CMK (cell line): ENCODE measurements at regions not wholly inside any gene's neighbourhood (a gene's known extent, or its start where the extent isn't known, plus 50 kb on each side); places are given as distances from the start of the nearest gene placed in this dataset.
"Not testable (repeated sequence)": the region's sequence is repeated elsewhere in the genome, so short reads cannot be mapped to it uniquely, and the experiment has no call there.

Experiments used
- DNase-seq: peaks from one replicate; pipeline ENCODE4 v3.0.0-alpha.2; 2010; ENCODE audit warnings: low read depth

DNA sequence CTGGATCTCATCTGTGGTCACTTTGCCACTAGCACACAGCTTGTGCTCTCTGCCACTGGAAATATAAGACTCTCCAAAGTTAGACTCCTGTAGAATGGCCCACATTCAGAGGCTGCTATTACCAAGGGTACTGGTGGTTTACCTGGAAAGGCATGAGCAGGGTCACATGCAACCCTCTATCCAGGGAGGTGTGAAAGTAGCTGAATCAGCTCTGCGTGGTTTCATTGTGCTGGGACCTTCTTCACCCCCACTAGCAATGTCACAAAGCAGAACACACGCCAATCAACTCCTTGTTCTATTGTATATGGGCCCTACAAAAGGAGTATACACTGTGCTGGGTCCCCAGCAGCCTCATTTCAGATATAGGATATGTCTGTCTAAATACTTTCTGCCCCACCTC lies 353.6 kb upstream of the AUTS2 start:
- DNase-seq = no peak

DNA sequence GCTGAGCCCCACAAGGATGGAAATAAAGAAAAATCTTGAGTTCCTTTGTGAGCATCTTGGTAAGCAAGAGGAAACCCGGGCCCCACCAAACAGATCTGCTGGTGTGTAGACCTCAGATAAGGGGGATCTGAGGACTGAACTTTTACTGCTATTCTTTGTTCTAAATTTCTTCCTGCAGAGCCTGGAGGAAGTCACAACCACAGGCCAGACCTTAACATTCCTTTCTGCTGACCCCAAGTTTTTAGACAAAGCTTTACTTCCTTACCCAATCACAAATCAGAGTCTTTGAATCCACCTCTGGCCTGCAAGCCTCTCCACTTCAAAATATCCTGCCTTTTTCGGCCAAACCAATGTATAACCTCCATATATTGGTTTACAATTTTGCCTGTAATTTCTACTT lies 352.6 kb upstream of the AUTS2 start:
- DNase-seq = no peak

DNA sequence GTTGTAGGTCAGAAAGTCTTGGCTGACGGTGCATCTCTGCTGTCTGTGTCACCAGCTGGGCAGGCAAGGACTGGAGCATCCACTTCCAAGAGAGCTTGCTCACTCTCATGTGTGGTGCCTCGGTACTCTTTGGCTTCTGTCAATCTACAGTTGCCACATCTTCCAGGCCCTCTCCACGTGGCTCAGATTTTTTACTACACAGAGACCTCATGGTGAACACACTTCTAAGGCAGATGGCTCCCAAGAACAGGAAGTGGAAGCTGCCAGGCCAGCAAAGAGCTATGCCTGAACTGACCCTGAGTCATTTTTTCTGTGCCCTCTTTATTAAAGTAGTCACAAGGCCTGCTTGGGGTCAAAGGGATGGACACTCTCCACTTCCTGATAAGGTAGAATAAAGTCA lies 351.5 kb upstream of the AUTS2 start:
- DNase-seq = no peak

DNA sequence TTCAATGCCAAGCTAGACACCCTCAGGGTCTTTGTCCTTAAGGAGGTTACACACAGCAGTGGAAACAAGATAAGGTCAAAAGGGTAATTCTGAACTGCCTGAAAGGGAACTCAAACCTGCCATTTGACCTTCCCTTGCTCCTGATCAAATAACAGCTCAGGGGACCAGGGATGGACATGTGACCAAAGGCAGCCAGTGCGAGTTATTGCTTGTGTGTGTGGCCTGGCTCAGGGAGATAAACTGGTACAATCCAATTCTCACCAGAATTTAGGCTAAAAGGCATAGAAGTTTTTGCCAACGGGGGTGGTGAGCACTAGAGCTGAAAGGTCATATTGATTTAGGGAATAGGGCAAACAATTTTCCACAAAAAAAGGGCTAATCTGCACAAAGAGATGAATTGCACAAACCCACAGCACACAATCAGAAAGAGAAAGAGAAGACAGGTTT lies 349.9 kb upstream of the AUTS2 start:
- DNase-seq = not testable (repeated sequence)

DNA sequence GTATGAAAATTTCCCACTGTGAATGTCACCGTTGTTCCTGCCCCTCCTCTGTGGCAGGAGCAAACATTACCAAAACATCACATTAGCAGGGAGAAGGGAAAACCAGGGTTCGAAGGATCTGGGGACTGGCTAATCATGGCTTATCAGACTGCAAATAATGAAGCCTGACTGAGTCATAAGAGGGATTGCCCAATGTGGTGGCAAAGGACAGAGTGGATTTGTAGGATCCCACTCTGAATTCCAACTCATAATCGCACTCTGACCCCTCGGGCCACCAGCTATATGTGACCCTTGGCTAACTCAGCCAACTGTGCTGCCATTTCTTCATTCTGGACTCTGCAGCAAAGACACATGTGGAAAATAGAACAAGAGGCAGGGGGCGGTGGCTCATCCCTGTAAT lies 347.3 kb upstream of the AUTS2 start:
- no peak for DNase-seq

DNA sequence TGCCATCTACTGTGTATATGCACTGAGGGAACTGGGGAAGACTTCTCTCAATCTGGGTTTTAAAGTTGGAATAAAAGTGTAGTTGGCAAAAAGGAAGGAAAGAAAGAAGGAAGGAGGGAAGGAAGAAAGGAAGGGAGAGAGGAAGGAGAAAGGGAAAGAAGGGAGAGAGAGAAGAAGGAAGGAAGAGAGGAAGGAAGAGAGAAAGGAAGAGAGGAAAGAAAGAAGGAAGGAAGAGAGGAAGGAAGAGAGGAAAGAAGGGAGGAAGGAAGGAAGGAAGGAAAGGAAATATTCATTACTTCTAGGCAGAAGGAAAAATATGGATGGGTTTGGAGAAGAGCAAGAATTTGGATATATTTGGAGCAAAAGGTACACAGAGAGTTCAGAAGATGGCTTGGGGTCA lies 343.6 kb upstream of the AUTS2 start:
- no peak for DNase-seq

DNA sequence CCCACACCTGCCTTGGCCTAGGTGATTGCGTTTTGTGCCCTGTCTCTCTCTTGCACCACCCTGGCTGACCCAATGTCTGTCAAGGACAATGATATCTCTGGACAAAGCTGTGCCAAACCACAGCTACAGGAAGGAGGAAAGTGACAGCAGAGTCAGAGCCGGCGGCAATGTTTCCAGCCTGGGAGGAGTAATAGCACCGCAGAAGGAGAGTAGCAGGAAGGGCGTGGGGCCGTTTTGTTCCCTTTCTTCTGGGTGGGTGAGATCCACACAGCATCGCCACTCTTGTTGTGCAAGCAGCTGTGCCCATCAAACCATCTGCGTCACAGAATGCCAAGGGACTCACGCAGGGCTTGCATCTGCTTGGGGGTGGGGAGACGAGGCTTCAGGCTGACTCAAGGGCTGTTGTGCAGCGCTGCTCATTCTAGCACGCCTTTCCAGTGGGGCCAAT lies 341.6 kb upstream of the AUTS2 start:
- no peak for DNase-seq

DNA sequence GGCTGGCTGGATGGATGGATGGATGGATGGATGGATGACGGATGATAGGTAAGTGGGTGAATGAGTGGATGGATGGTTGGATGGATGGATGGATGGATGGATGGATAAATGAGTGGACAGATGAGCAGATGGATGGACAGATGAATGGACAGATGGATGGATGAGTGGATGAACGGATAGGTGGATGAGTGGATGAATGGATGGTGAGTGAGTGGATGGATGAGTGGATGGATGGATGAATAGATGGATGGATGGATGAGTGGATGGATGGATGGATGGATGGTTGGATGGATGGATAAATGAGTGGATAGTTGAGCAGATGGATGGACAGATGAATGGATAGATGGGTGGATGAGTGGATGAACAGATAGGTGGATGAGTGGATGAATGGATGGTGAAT lies 340.7 kb upstream of the AUTS2 start:
- DNase-seq = no peak

DNA sequence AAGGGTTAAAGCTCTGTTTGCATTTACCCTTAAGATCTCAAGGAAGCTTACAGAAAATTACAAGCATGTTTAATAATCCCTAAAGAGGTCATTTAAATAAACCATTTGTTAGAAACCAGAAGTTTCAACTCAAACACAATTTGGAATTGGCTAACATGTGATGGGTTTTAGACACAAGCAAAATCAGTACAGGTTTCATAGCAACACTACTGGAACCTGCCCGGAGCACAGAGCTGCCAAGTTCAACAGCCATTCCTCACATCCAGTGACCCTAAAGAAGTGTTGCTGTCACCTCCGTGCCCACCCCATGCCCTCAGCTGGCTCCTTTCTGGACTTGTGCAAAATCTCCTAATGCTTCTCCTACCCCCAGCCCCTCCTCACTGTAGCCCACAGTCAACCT lies 338.8 kb upstream of the AUTS2 start:
- DNase-seq = no peak

DNA sequence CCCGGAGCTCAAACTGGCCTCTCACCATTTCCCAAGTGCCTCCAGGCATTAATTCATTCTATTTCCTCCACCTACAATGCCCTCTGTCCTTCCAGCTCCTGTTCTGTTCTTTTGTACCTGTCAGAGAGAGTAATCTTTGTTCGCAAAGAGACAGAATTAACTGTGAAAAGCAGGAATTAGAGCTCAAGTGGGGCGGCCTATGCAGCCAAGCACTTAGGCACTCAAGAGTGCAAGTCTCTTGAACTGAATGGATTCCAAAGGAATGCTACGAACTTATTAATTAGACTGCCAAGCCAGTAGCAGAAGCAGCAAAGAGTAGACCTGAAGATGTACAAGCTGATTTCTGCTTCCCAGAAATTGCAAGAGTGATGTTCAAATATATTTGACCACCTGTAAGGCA lies 338.3 kb upstream of the AUTS2 start:
- DNase-seq = no peak

DNA sequence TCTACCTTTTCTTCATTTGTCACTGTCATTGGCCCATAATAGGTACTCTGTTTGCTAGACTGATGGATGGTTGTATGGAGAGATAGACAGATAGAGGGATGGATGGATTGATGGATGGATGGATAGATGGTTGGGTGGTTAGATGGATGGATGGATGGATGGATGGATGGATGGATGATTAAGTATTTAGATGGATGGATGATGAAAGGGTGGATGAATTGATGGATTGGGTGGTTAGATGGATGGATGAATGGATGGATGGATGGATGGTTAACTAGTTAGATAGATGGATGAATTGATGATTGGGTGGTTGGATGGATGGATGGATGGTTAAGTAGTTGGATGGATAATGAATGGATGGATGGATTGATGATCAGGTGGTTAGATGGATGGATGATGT lies 334.7 kb upstream of the AUTS2 start:
- no peak for DNase-seq

DNA sequence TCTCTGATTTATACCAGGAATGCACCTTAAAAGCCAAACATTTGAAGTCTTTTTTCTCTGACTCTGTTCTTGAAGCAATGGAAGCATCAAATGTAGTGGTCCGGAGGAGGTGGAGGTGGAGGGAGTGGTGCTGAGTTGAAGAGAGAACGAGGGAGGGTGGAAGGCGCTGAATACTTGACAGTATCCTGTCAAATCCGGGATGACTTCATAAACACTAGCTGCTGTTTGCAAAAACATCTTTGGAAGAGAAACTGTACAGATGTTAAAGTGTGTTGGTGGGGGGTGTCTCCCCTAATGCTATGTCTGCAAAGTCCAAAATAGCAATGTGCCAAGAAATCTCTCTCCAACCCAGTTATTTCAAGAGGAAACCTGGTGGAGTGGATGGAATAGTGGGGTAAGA lies 328.5 kb upstream of the AUTS2 start:
- no peak for DNase-seq

DNA sequence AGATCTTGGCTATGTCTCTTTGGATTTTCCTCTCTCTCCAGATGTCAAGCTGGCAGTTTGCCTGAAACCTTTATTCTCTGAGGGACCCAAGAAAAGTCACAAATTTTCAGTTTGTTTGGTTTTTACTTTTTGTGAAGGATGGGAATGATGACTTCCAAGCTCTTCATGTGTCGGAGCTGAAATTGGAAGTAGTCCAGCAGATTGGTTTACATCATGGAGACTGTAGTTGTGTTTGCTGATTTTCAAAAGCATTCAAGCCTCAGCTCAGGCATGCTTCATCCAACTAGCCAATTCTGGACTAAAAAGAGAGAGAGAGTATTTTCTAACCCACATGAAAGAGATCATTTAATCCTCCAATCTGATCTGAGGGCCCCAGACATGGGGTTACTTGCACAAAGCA lies 326.2 kb upstream of the AUTS2 start:
- DNase-seq = no peak

DNA sequence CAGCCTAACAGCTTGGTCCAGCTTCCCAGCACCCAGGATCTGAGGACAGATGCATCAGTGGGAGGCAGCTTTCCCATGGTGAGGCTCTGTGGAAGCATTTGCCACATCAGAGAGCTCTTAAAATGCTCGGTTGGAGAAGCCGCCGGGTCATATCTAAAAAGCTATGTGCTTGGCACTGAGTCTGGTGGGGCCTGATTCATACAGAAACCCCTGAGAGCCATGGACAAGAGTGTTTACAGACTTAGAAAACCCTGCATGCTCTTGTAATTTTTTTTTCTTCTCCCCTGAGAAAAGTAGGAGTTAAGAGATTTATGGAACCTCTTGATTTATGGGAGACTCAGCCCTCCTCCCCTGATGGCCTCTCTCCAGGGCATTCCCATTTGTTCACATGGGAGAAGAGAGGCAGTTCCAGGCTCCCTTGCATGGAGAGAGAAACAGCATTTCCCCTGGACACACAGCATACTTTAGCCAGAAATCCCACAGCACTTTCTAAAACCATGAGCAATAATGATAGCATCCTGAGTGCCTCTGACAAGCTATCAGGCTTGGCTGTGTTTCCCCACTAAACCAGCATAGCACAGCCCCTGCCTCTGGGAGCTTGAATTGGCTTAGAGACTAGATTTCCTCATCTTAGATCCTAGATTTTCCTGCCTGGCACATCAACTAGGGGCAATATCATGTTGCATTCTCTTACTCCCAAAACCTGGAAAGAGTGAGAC lies 322.1 kb upstream of the AUTS2 start:
- DNase-seq = no peak

DNA sequence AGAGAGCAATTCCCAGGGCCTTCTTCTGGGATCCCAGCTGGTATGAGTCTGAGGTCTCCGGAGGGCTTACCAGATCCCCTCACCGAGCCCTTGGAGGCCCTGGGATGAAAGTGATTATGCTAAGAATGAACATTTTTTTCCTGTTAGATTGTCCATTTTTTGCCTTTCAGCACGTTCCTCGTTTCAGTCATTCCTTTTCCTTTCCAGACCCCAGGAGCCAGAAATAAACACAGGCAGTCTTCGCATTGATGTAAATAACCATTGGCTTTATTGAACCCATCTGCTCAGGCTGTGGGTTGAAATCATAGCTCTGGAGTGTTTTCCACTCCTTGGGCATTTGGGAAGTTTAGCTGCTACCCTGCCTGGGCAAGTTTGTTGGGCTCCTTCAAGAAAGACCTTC lies 320.9 kb upstream of the AUTS2 start:
- DNase-seq = no peak

DNA sequence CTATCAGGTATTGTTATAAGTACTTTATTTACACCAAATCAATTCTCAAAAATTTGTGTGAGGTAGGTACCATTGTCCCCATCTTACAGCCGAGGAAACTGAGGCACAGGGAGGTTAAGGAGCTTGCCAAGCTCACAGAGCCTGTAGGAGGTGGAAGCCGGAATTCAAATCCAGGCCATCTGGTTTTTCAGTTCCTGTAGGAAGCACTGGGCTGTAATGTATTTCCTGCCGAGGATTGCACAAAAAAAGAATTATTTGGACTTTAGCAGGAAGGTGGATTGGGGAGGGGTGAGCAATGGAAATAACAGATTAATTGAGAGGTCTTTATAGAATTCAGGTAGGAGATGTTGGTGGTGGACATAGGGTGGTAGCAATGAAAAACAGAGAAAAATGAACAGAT lies 315.3 kb upstream of the AUTS2 start:
- no peak for DNase-seq

DNA sequence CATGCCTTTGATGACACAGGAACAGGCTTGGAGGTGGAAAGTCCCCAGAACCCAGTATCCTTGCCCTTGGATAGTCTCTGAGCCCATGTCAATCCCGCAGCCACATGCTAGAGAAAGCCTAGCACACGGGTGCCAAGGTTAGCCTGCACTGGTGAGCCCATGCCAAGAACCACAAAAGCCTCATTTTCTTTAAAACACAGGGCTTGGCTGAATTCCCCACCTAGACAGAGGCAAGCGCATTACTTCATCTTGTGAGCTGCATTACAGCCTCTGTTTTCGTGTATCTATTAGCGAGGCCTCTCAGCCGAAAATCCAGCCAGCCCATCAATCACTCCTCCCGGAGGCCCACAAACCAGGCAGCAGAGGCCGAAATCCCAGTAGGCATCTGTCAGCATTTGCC lies 314.9 kb upstream of the AUTS2 start:
- DNase-seq = no peak

DNA sequence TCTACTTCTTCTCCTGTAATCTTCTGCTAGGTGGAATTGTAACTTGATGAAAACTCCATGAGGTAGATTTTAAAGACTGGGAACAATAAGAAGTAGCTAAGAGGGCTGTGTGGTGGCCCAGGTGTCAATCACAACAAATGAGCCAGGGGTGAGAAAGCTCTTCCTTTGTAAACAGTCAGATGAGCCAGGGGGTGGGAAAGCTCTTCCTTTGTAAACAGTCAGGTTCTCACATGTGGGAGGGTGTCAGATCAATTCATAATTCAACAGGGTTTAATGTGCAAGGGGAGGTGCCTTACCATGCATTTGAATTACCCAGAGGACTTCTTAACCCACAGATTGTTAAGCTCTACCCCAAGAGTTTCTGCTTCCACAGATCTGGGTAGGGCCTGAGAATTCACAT lies 312.4 kb upstream of the AUTS2 start:
- no peak for DNase-seq

DNA sequence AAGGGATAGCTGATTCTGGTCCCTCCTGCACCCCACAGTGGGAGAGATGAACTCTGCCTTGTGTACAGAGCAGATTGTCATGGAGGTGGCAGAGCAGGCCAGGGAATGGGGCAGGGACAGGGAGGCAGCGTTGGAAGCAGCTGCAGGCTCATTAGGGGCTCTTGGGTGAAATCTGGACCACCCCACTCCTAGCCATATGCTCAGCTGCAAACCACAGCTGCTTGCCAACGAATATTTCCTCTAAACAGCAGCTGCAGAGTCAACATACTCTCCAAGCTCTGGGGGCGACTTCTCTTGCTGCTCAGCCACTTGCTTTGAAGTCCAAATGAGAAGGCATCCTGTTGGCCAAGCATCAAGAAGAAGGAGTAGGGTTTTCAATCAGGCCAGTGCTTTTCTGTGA lies 302.3 kb upstream of the AUTS2 start:
- DNase-seq = no peak

DNA sequence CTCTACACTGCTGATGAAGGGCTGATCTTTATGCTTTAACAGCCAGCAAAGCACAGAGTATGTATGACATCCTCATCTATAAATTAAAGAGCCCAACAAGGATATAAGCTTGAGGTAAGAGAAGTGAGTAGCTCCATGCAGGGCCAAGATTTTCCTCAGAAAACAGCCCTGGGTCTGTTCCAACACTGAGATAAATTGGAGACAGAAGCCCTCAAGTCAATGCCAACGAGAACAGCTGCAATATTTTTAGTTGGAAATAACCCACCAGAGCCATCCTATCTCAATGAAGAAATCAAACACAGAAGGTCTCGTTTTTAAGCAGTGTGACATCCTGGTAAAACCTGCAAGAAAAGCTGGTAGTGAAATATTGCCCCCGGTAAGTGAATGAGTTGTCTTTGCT lies 297.0 kb upstream of the AUTS2 start:
- DNase-seq = no peak

DNA sequence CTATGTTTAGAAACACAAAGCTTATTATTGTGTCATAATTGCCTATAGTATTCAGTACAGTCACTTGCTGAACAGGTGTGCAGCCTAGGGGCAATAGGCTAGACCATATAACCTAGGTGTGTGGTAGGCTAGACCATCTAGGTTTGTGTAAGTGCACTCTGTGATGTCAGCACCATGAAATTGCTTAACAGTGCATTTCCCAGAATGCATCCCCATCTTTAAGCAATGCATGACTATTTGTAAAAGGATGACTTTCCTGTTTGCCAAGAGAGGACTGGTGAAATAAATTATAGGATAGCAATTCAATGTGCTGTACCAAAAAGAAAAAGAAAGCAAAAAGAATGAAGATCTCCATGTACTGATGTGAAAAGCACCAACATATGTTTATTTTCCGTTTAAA lies 288.7 kb upstream of the AUTS2 start:
- DNase-seq = no peak

DNA sequence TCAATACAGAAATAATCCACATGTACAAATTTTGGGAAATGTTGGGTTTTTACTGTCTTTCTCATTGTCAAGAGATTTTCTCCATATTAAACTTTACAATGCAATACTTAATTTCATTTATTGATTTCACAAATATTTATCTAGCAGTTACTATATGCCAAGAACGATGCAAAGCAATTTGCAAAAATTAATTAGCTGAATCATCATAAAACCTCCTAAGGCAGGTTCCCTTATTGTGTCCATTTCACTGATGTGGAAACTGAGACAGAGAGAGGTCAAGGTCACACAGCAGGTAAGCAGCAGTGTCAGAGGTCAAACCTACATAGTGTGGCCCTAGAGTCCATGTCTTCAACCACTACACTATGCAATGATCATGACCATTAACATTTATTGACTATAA lies 286.8 kb upstream of the AUTS2 start:
- no peak for DNase-seq

DNA sequence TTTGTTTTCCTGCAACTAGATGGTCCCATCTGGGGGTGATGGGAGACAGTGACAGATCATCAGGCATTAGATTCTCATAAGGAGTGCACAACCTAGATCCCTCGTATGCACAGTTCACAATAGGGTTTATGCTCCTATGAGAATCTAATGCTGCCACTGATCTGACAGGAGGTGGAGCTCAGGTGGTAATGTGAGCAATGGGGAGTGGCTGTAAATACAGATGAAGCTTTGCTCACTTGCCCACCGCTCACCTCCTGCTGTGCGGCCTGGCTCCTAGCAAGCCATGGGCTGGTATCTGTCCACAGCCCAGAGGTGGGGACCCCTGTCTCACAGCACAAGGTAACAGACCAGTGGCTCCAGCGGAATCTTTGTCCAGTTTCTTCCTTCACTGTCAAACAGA lies 284.4 kb upstream of the AUTS2 start:
- DNase-seq = not testable (repeated sequence)

DNA sequence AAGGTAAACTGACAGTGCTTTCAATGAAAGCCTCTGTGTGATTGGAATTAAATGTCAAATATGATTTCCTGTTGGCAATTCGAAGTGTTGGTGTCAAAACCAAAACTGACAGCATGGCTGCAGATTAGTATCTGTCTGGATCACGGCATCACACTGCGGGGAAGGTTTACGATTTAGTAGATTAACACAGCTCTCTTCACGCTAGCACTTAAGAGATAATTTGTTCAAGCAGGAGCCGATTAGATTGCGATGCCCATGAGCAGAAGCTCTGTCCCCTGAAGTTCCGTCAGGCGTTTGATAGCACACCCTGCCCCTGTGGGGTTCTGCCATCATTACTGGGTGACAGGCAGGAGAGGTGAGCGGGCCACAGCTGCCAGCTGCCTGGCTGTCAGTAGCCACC lies 279.5 kb upstream of the AUTS2 start:
- no peak for DNase-seq

DNA sequence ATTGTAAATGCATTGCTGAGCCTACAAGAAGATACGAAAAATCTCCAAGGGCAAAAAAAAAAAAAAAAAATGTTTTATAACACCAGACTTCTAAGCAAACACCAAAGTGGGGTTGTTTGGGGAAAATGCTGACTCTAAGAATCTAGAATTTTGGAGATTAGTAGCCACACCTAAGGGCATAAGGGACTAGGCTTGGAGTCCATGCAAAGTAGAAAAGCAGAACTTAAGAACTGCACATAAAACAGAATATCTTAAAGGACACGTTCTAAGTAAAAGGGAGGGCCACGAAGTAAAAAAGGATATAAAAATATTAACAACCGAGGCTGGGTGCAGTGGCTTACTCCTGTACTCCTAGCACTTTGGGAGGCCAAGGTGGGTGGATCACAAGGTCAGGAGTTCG lies 269.8 kb upstream of the AUTS2 start:
- no peak for DNase-seq
